Astrocyte (in vitro differentiated cells and primary cell): ENCODE measurements at regions not wholly inside any gene's neighbourhood (a gene's known extent, or its start where the extent isn't known, plus 50 kb on each side); places are given as distances from the start of the nearest gene placed in this dataset.

Experiments used
- DNase-seq: peaks from one replicate; pipeline ENCODE4 v3.0.0-alpha.2; 2010; ENCODE audit warnings: low read depth
- FAIRE-seq: peaks from 2 replicates; lab custom pipeline; 2011; peaks lifted over from hg19 to GRCh38; lab: Jason Lieb, UNC
- H2AFZ ChIP-seq: 2 replicates; pipeline ENCODE4 v1.6.0; 2012; ENCODE audit warnings: low read depth, low read length, inconsistent platforms
- H3K27ac ChIP-seq: 2 replicates; pipeline ENCODE4 v1.5.1; 2011; ENCODE audit warnings: low read depth, low read length, inconsistent platforms
- H3K27me3 ChIP-seq: 2 replicates; pipeline ENCODE4 v1.6.0; 2011; ENCODE audit warnings: low read length, inconsistent platforms; ENCODE audit not compliant: insufficient read depth
- H3K36me3 ChIP-seq: 2 replicates; pipeline ENCODE4 v1.5.1; 2011; ENCODE audit warnings: low read length, inconsistent platforms; ENCODE audit not compliant: insufficient read depth
- H3K4me1 ChIP-seq: 2 replicates; pipeline ENCODE4 v1.5.1; 2011; ENCODE audit warnings: low read length, inconsistent platforms; ENCODE audit not compliant: insufficient read depth
- H3K4me2 ChIP-seq: 2 replicates; pipeline ENCODE4 v1.6.0; 2012; ENCODE audit warnings: low read length, inconsistent platforms
- H3K4me3 ChIP-seq: 2 replicates; pipeline ENCODE4 v1.5.1; 2011; ENCODE audit warnings: low read depth, mild to moderate bottlenecking, low read length, inconsistent platforms; ENCODE audit not compliant: insufficient read depth
- H3K79me2 ChIP-seq: 2 replicates; pipeline ENCODE4 v1.6.0; 2012; ENCODE audit warnings: mild to moderate bottlenecking, low read length, inconsistent platforms; ENCODE audit not compliant: insufficient read depth
- H3K9ac ChIP-seq: 2 replicates; pipeline ENCODE4 v1.6.0; 2012; ENCODE audit warnings: mild to moderate bottlenecking, low read length, inconsistent platforms
- H3K9me3 ChIP-seq: 2 replicates; pipeline ENCODE4 v1.5.1; 2012; ENCODE audit warnings: low read depth, mild to moderate bottlenecking, low read length, inconsistent platforms; ENCODE audit not compliant: insufficient read depth
- H4K20me1 ChIP-seq: 2 replicates; pipeline ENCODE4 v1.6.0; 2012; ENCODE audit warnings: low read length, inconsistent platforms; ENCODE audit not compliant: insufficient read depth
- H3K27ac Mint-ChIP-seq: one replicate; pipeline ENCODE4 v1.8.0; 2021; ENCODE audit warnings: mild to moderate bottlenecking, mixed read lengths; ENCODE audit not compliant: unreplicated experiment
- H3K27me3 Mint-ChIP-seq: one replicate; pipeline ENCODE4 v1.8.0; 2021; ENCODE audit warnings: low read depth, mixed read lengths; ENCODE audit not compliant: unreplicated experiment
- H3K36me3 Mint-ChIP-seq: one replicate; pipeline ENCODE4 v1.8.0; 2021; ENCODE audit warnings: low read depth, mixed read lengths; ENCODE audit not compliant: unreplicated experiment
- H3K4me1 Mint-ChIP-seq: one replicate; pipeline ENCODE4 v1.8.0; 2021; ENCODE audit warnings: low read depth, mixed read lengths; ENCODE audit not compliant: unreplicated experiment
- H3K4me3 Mint-ChIP-seq: one replicate; pipeline ENCODE4 v1.8.0; 2021; ENCODE audit warnings: mild to moderate bottlenecking, moderate library complexity, mixed read lengths; ENCODE audit not compliant: unreplicated experiment
- H3K9me3 Mint-ChIP-seq: one replicate; pipeline ENCODE4 v1.8.0; 2021; ENCODE audit warnings: mild to moderate bottlenecking, mixed read lengths; ENCODE audit not compliant: unreplicated experiment
- CTCF ChIP-seq: IDR thresholded peaks from 2 replicates; pipeline ENCODE4 v1.5.1; 2011; ENCODE audit warnings: low read depth, mild to moderate bottlenecking, inconsistent platforms, low read length, moderate library complexity; ENCODE audit not compliant: insufficient read depth
- EZH2 ChIP-seq: IDR thresholded peaks from 2 replicates; pipeline ENCODE4 v1.6.1; 2012; ENCODE audit warnings: mild to moderate bottlenecking, low read length, inconsistent platforms; ENCODE audit not compliant: insufficient read depth

- FAIRE-seq (no peak), DNase-seq (no peak)
- Histone ChIP-seq H3K79me2 (no peaks in the 10 kb centered on the region), H3K27ac (no peak overlapping the region), H2AFZ (no peak overlapping the region), H3K4me2 (no peak overlapping the region), H3K27me3 (no peaks in the 10 kb centered on the region), H4K20me1 (no peaks in the 10 kb centered on the region), H3K36me3 (no peaks in the 10 kb centered on the region), H3K4me1 (no peaks in the 10 kb centered on the region), H3K9me3 (no peaks in the 10 kb centered on the region), H3K9ac (no peak overlapping the region), H3K4me3 (no peak overlapping the region)
- Mint-ChIP-seq H3K27ac (no peak overlapping the region), H3K4me1 (peaks cover 2% of the 10 kb centered on the region), H3K27me3 (peaks cover 4% of the 10 kb centered on the region), H3K36me3 (no peaks in the 10 kb centered on the region), H3K4me3 (no peak overlapping the region), H3K9me3 (no peaks in the 10 kb centered on the region)
- TF ChIP-seq CTCF = no peak
- TF ChIP-seq EZH2 = no peak
Observed at GRCh38 chr4:119932277-119932676, 134.4 kb downstream of the MAD2L1 start.

GRCh38 chr4:119930546-119930945 lies 136.1 kb downstream of the MAD2L1 start:
- no peaks in the 10 kb centered on the region for H4K20me1 ChIP-seq

More at GRCh38 chr4:119930546-119930945, 136.1 kb downstream of the MAD2L1 start:
- DNase-seq = no peak
- Histone ChIP-seq H3K4me2 (no peak overlapping the region), H3K4me1 (no peaks in the 10 kb centered on the region), H3K27ac (no peak overlapping the region), H2AFZ (no peak overlapping the region), H3K36me3 (no peaks in the 10 kb centered on the region), H3K79me2 (no peaks in the 10 kb centered on the region), H3K4me3 (no peak overlapping the region), H3K9ac (no peak overlapping the region), H3K27me3 (no peaks in the 10 kb centered on the region), H3K9me3 (no peaks in the 10 kb centered on the region)
- Mint-ChIP-seq H3K36me3 (no peaks in the 10 kb centered on the region), H3K27me3 (no peaks in the 10 kb centered on the region), H3K9me3 (no peaks in the 10 kb centered on the region), H3K4me3 (no peak overlapping the region), H3K27ac (no peak overlapping the region), H3K4me1 (peaks cover 2% of the 10 kb centered on the region)
- no peak for FAIRE-seq
- TF ChIP-seq CTCF (no peak), EZH2 (no peak)
